ENCODE measurements at regions not wholly inside any gene's neighbourhood (a gene's known extent, or its start where the extent isn't known, plus 50 kb on each side); places are given as distances from the start of the nearest gene placed in this dataset.

GRCh38 chr16:49910541-49911071 lies 54.7 kb upstream of the ZNF423 start:
- ATAC-seq (no peak), DNase-seq (no peak)
- Mint-ChIP-seq H3K27me3 (no peaks in the 10 kb centered on the region), H3K36me3 (ENCODE audit: low read depth) (no peaks in the 10 kb centered on the region), H3K4me3 (no peak overlapping the region), H3K4me1 (no peaks in the 10 kb centered on the region), H3K9me3 (ENCODE audit: low read depth) (no peaks in the 10 kb centered on the region), H3K27ac (no peak overlapping the region)
- ChIA-PET CTCF (no interaction called here), POLR2A (no interaction called here)
- intact Hi-C loops (cut with DNase I, micrococcal nuclease), result no loop called here

DNA sequence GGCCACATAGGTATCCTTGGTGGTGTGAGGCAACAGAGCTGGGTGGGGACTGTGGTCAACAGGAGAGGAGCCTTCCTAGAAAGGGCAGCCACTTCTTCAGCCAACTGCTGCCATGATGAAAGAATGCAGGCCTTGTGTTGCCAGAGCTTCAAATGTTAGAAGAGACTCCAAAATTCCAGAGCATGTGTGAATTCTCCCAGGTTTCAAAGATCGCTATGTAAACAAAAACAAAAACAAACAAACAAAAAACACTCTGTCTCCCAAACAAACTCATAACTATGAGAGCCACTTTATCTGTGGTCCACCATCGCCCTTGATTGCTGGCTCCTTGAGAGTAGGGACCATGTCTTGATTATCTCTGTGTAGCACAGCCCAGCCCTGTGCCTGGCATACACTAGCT lies 55.5 kb upstream of the ZNF423 start:
- CTCF ChIA-PET, result no interaction called here
- no peak for ATAC-seq
- POLR2A ChIA-PET, result no interaction called here
- Mint-ChIP-seq H3K27me3 (no peaks in the 10 kb centered on the region), H3K4me1 (no peaks in the 10 kb centered on the region), H3K36me3 (ENCODE audit: low read depth) (no peaks in the 10 kb centered on the region), H3K9me3 (ENCODE audit: low read depth) (no peaks in the 10 kb centered on the region), H3K27ac (no peak overlapping the region), H3K4me3 (no peak overlapping the region)
- DNase-seq, result no peak
- intact Hi-C loops (cut with DNase I, micrococcal nuclease), result no loop called here

GRCh38 chr16:49912721-49913120 lies 56.8 kb upstream of the ZNF423 start:
- CTCF ChIA-PET, result no interaction called here
- Mint-ChIP-seq H3K4me1 (no peaks in the 10 kb centered on the region), H3K36me3 (ENCODE audit: low read depth) (no peaks in the 10 kb centered on the region), H3K9me3 (ENCODE audit: low read depth) (no peaks in the 10 kb centered on the region), H3K27ac (no peak overlapping the region), H3K4me3 (no peak overlapping the region), H3K27me3 (no peaks in the 10 kb centered on the region)
- ATAC-seq (no peak), DNase-seq (no peak)
- POLR2A ChIA-PET, result no interaction called here
- intact Hi-C loops (cut with DNase I, micrococcal nuclease), result no loop called here

- Mint-ChIP-seq H3K27ac (no peak overlapping the region), H3K4me1 (no peaks in the 10 kb centered on the region), H3K27me3 (no peaks in the 10 kb centered on the region), H3K4me3 (no peak overlapping the region), H3K36me3 (ENCODE audit: low read depth) (no peaks in the 10 kb centered on the region), H3K9me3 (ENCODE audit: low read depth) (no peaks in the 10 kb centered on the region)
- POLR2A ChIA-PET, result no interaction called here
- DNase-seq (no peak), ATAC-seq (no peak)
- CTCF ChIA-PET, result no interaction called here
- intact Hi-C loops (cut with DNase I, micrococcal nuclease), result no loop called here
Measured at GRCh38 chr16:49913720-49914119, 57.8 kb upstream of the ZNF423 start.

DNA sequence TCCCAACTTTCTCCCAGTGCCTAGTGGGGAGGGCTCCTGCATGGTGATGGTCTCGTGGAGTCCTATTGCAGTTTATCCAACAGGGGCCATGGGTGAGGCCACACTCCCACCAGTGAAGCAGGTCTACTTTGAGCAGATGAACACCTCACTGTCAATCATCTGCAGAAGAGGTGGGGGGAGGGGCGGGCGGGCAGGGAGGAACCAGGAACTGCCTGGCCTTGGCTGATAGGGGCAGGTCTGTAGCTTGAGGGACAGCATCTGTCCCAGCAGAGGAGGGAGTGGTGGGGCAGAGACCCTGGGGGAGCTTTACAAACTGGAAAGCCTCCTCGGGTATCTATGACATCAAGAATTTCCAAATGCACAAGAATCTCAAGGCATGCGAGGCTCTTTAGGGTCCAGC lies 58.7 kb upstream of the ZNF423 start:
- intact Hi-C loops (cut with DNase I, micrococcal nuclease), result no loop called here
- ChIA-PET CTCF (no interaction called here), POLR2A (no interaction called here)
- Mint-ChIP-seq H3K36me3 (ENCODE audit: low read depth) (no peaks in the 10 kb centered on the region), H3K27ac (no peak overlapping the region), H3K4me1 (no peaks in the 10 kb centered on the region), H3K27me3 (no peaks in the 10 kb centered on the region), H3K9me3 (ENCODE audit: low read depth) (no peaks in the 10 kb centered on the region), H3K4me3 (no peak overlapping the region)
- ATAC-seq (no peak), DNase-seq (no peak)

- CTCF ChIA-PET, result interaction anchor here (0.6 to 2.2 kb wide), 5 partner anchors 17 to 406 kb away, joined by 3 to 6 read pairs (median 5); no protein-coding TSS in a partner anchor
- peak; percentile 16 for DNase-seq
Measured at GRCh38 chr16:49918257-49918656, 62.3 kb upstream of the ZNF423 start.

GRCh38 chr16:49919327-49919726 lies 63.4 kb upstream of the ZNF423 start:
- POLR2A ChIA-PET, result no interaction called here
- H3K27ac Mint-ChIP-seq, result no peak overlapping the region
- intact Hi-C loops (cut with DNase I, micrococcal nuclease), result no loop called here
- DNase-seq, result no peak
- no peaks in the 10 kb centered on the region for H3K36me3 Mint-ChIP-seq (ENCODE audit: low read depth)
- no peak for ATAC-seq
- no peak overlapping the region for H3K4me3 Mint-ChIP-seq
- no peaks in the 10 kb centered on the region for H3K9me3 Mint-ChIP-seq (ENCODE audit: low read depth)
- H3K4me1 Mint-ChIP-seq, result no peaks in the 10 kb centered on the region
- CTCF ChIA-PET, result interaction anchor here (0.7 kb wide), 1 partner anchor 172 kb away, joined by 3 read pairs; no protein-coding TSS in a partner anchor
- peaks cover 3% of the 10 kb centered on the region for H3K27me3 Mint-ChIP-seq

More at GRCh38 chr16:49918257-49918656, 62.3 kb upstream of the ZNF423 start:
- Mint-ChIP-seq H3K27ac (no peak overlapping the region), H3K4me1 (no peaks in the 10 kb centered on the region), H3K36me3 (ENCODE audit: low read depth) (no peaks in the 10 kb centered on the region), H3K4me3 (no peak overlapping the region), H3K27me3 (no peaks in the 10 kb centered on the region), H3K9me3 (ENCODE audit: low read depth) (no peaks in the 10 kb centered on the region)
- POLR2A ChIA-PET, result interaction anchor here (0.5 kb wide), 1 partner anchor 256 kb away, joined by 4 read pairs; no protein-coding TSS in a partner anchor
- ATAC-seq, result peak; percentile 36
- intact Hi-C loops (cut with DNase I, micrococcal nuclease), result no loop called here

DNA sequence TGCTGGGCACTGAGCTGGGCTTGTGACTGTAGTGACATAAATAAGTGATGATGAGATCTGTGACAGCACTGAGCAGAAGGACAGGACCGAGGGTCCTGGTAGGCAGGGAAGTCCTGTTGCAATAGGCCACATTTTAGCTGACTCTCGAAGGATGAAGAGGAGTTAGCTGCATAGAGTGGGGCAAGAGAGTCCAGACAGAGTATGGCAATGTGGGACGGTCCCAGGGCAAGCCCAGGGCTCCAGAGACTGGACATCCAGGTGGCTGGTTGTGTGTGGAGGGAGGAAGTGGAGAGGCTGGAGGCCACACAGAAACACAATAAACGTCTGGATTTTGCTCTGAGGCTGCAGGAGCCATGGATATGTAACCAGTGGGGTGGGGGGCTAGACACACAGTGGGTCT lies 64.5 kb upstream of the ZNF423 start:
- ATAC-seq (no peak), DNase-seq (no peak)
- Mint-ChIP-seq H3K27ac (no peak overlapping the region), H3K4me1 (no peaks in the 10 kb centered on the region), H3K27me3 (peaks cover 3% of the 10 kb centered on the region), H3K4me3 (no peak overlapping the region), H3K36me3 (ENCODE audit: low read depth) (no peaks in the 10 kb centered on the region), H3K9me3 (ENCODE audit: low read depth) (no peaks in the 10 kb centered on the region)
- ChIA-PET POLR2A (no interaction called here), CTCF (interaction anchor here (0.7 to 2.0 kb wide), 4 partner anchors 37 to 512 kb away, joined by 3 to 7 read pairs (median 4); no protein-coding TSS in a partner anchor)
- intact Hi-C loops (cut with DNase I, micrococcal nuclease), result loop anchor here (5.0 to 10.0 kb wide), 2 partner anchors 63 to 516 kb away; partner anchors contain the start of gene ZNF423 (in 2 of the 2)

DNA sequence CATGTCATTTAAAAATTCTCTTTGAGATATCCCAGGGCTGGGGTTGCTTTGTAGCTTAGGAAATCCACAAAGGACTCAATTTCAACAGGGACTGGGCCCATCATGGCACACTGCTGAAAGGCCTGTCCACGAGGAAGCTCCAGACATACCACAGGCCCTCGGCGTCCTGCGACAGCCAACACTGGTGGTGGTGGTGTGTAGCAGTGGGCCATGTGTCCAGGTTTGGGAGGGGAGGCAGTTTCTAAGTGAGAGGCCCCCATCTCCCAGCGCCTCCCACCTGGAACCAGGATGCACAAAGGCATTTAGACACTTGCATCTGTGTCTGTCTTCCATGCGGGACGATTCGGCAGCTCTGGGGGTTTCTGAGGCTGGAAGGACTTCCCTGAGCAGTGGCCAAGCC lies 65.2 kb upstream of the ZNF423 start:
- H3K36me3 Mint-ChIP-seq (ENCODE audit: low read depth), result no peaks in the 10 kb centered on the region
- no peak for ATAC-seq
- intact Hi-C loops (cut with DNase I, micrococcal nuclease), result loop anchor here (5.0 to 10.0 kb wide), 2 partner anchors 64 to 516 kb away; partner anchors contain the start of gene ZNF423 (in 2 of the 2)

GRCh38 chr16:49921791-49922456 lies 66.0 kb upstream of the ZNF423 start:
- no peaks in the 10 kb centered on the region for H3K4me1 Mint-ChIP-seq
- H3K27me3 Mint-ChIP-seq, result peaks cover 3% of the 10 kb centered on the region
- ChIA-PET POLR2A (no interaction called here), CTCF (interaction anchor here (0.7 to 2.0 kb wide), 5 partner anchors 31 to 514 kb away, joined by 3 to 7 read pairs (median 3); no protein-coding TSS in a partner anchor)
- intact Hi-C loops (cut with DNase I, micrococcal nuclease), result loop anchor here (1.0 to 10.0 kb wide), 5 partner anchors 65 to 517 kb away; partner anchors contain the start of gene ZNF423 (in 2 of the 2)
- H3K27ac Mint-ChIP-seq, result no peak overlapping the region
- H3K9me3 Mint-ChIP-seq (ENCODE audit: low read depth), result no peaks in the 10 kb centered on the region
- no peaks in the 10 kb centered on the region for H3K36me3 Mint-ChIP-seq (ENCODE audit: low read depth)
- no peak overlapping the region for H3K4me3 Mint-ChIP-seq
- ATAC-seq (peak; percentile 74), DNase-seq (peak; percentile 72)

More for the DNA sequence above, 65.2 kb upstream of the ZNF423 start:
- peaks cover 3% of the 10 kb centered on the region for H3K27me3 Mint-ChIP-seq
- H3K27ac Mint-ChIP-seq, result no peak overlapping the region
- H3K9me3 Mint-ChIP-seq (ENCODE audit: low read depth), result no peaks in the 10 kb centered on the region
- no peaks in the 10 kb centered on the region for H3K4me1 Mint-ChIP-seq
- no peak overlapping the region for H3K4me3 Mint-ChIP-seq
- ChIA-PET CTCF (interaction anchor here (0.7 to 2.0 kb wide), 6 partner anchors 30 to 513 kb away, joined by 3 to 7 read pairs (median 3); no protein-coding TSS in a partner anchor), POLR2A (no interaction called here)
- DNase-seq, result no peak

DNA sequence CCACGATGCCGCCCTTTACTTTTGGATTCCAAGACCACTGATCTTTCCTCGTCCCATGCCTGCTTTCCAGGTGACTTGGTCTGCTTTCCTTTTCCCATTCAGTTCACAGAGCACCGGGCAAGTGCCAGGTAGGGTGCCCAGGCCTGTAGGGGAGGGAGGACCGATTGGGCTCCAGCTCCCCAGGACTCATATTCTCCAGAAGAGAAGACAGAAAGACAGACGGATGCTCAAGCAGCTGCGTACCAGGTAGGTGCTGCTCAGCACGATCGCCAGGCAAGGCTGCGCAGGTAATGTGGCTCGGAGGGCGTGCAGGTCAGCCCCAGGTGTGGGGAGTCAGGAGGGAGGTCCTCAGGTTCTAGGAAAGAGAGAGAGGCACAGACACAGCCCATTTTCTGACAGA lies 67.5 kb upstream of the ZNF423 start:
- intact Hi-C loops (cut with DNase I, micrococcal nuclease), result loop anchor here (2.0 to 10.0 kb wide), 4 partner anchors 66 to 519 kb away; partner anchors contain the start of gene ZNF423 (in 2 of the 2)
- DNase-seq (no peak), ATAC-seq (no peak)
- H3K27ac Mint-ChIP-seq, result no peak overlapping the region
- CTCF ChIA-PET, result interaction anchor here (0.6 kb wide), 1 partner anchor 342 kb away, joined by 3 read pairs; no protein-coding TSS in a partner anchor
- no peaks in the 10 kb centered on the region for H3K4me1 Mint-ChIP-seq
- POLR2A ChIA-PET, result no interaction called here
- H3K36me3 Mint-ChIP-seq (ENCODE audit: low read depth), result no peaks in the 10 kb centered on the region
- H3K27me3 Mint-ChIP-seq, result peaks cover 3% of the 10 kb centered on the region
- H3K9me3 Mint-ChIP-seq (ENCODE audit: low read depth), result no peaks in the 10 kb centered on the region
- H3K4me3 Mint-ChIP-seq, result no peak overlapping the region

- CTCF ChIA-PET, result interaction anchor here (1.1 kb wide), 1 partner anchor 8 kb away, joined by 3 read pairs; no protein-coding TSS in a partner anchor
Measured at GRCh38 chr16:49924078-49924477, 68.2 kb upstream of the ZNF423 start.

More at GRCh38 chr16:49924078-49924477, 68.2 kb upstream of the ZNF423 start:
- intact Hi-C loops (cut with DNase I, micrococcal nuclease), result loop anchor here (5.0 to 10.0 kb wide), 2 partner anchors 67 to 519 kb away; partner anchors contain the start of gene ZNF423 (in 2 of the 2)
- DNase-seq (peak; percentile 9), ATAC-seq (no peak)
- Mint-ChIP-seq H3K27ac (no peak overlapping the region), H3K4me3 (no peak overlapping the region), H3K36me3 (ENCODE audit: low read depth) (no peaks in the 10 kb centered on the region), H3K27me3 (peaks cover 4% of the 10 kb centered on the region), H3K4me1 (no peaks in the 10 kb centered on the region), H3K9me3 (ENCODE audit: low read depth) (no peaks in the 10 kb centered on the region)
- POLR2A ChIA-PET, result no interaction called here

Measured in activated CD4-positive, alpha-beta T cell treated with anti-CD3 and anti-CD28 coated beads for 36 hours (primary cell).